D721Med (cell line): ENCODE measurements at regions not wholly inside any gene's neighbourhood (a gene's known extent, or its start where the extent isn't known, plus 50 kb on each side); places are given as distances from the start of the nearest gene placed in this dataset.

Source experiments
- DNase-seq: peaks from one replicate; pipeline ENCODE4 v3.0.0; 2011; ENCODE audit warnings: low spot score; ENCODE audit not compliant: insufficient read length
- FAIRE-seq: peaks from 2 replicates; lab custom pipeline; 2011; peaks lifted over from hg19 to GRCh38; lab: Jason Lieb, UNC
- TF ChIP-seq, protein P1 (sequence below): IDR thresholded peaks from 2 replicates; pipeline ENCODE4 v1.5.1; 2012; ENCODE audit warnings: mild to moderate bottlenecking, control low read depth; ENCODE audit not compliant: insufficient read depth; ENCODE audit errors: missing control alignments

DNA sequence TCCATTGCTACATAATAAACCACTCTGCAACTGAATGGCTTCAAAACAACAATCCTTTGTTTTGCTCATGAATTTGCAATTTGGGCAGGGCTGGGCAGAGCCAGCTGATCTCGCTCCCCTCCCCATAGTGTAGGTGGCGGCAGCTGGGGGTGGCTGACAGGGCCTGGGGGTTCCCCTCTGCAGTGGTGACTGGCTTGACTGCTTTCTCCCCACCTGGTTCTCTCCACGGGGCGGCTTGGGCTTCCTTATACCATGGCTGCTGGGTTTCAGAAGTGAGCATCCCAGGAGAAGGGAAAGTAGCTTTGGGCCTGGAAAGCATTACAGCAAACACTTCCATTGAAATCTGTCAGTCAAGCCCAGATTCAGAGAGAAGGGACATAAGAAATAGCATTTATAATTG lies 129.7 kb upstream of the ZBTB40 start:
- no peak for DNase-seq
- FAIRE-seq: no peak

DNA sequence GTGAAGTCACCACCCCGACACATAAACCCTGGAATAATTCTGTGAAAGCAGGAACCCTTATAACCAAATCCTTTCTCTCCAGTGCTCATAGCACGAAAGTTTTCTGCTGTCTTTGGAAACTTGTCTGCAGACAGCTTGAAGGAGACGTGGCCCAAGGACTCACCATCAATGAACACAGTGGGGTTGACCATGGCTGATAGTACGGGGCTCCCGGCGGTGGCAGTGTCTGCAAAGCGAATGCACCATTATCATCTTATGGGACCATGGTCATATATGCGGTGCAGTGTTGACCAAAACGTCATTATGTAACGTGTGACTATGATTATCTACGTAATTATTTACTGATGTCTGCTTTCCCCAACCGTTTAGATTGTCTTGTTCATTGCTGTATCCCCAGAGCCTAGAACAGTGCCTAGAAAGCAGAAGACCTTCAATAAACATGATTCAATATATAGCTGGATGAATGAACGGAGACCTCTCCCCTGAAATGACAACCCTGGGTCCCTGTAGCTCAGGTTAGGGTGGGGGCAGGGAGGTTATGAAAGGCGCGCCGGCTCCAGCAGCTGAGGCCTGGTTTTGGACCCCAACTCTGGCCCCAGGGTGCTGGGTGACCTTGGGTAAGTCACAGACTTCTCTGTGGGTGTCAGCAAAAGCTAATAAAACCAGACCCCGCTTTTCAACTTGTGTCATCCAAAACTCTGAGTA lies 128.4 kb upstream of the ZBTB40 start:
- FAIRE-seq: no peak

More for the DNA sequence above, 129.7 kb upstream of the ZBTB40 start:
- TF ChIP-seq, protein P1, sequence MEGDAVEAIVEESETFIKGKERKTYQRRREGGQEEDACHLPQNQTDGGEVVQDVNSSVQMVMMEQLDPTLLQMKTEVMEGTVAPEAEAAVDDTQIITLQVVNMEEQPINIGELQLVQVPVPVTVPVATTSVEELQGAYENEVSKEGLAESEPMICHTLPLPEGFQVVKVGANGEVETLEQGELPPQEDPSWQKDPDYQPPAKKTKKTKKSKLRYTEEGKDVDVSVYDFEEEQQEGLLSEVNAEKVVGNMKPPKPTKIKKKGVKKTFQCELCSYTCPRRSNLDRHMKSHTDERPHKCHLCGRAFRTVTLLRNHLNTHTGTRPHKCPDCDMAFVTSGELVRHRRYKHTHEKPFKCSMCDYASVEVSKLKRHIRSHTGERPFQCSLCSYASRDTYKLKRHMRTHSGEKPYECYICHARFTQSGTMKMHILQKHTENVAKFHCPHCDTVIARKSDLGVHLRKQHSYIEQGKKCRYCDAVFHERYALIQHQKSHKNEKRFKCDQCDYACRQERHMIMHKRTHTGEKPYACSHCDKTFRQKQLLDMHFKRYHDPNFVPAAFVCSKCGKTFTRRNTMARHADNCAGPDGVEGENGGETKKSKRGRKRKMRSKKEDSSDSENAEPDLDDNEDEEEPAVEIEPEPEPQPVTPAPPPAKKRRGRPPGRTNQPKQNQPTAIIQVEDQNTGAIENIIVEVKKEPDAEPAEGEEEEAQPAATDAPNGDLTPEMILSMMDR: no peak

DNA sequence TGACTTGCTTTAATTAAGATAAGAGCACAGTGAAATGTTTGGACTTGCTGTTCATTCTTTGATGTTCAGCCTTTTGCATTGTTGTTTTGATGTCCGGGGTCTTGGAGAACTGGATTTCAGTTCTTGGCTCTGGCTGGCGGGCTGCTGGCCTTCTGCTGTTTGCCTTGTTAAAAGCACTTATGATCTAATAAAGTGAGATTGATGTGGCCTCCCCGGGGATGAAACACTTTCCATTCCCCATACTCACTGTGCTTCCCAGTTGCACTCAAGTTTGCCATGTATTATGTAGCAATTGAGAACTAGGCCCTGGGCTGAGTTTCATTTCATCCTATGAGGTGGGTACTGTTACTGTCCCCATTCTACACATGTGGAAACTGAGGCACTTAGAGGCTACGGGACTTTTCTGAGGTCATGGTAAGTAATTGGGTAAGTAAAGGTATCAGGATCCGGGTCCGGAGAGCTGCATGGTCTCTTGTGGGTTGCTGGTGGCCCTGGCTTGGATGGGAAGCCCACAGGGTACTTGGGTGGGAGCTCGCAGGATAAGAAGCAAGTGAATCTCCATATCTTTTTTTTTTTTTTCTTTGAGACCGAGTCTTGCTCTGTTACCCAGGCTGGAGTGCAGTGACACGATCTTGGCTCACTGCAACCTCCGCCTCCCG lies 127.7 kb upstream of the ZBTB40 start:
- TF ChIP-seq, protein P1: no peak
- DNase-seq (no peak), FAIRE-seq (no peak)

More for the DNA sequence above, 128.4 kb upstream of the ZBTB40 start:
- DNase-seq: no peak
- TF ChIP-seq, protein P1: no peak

DNA sequence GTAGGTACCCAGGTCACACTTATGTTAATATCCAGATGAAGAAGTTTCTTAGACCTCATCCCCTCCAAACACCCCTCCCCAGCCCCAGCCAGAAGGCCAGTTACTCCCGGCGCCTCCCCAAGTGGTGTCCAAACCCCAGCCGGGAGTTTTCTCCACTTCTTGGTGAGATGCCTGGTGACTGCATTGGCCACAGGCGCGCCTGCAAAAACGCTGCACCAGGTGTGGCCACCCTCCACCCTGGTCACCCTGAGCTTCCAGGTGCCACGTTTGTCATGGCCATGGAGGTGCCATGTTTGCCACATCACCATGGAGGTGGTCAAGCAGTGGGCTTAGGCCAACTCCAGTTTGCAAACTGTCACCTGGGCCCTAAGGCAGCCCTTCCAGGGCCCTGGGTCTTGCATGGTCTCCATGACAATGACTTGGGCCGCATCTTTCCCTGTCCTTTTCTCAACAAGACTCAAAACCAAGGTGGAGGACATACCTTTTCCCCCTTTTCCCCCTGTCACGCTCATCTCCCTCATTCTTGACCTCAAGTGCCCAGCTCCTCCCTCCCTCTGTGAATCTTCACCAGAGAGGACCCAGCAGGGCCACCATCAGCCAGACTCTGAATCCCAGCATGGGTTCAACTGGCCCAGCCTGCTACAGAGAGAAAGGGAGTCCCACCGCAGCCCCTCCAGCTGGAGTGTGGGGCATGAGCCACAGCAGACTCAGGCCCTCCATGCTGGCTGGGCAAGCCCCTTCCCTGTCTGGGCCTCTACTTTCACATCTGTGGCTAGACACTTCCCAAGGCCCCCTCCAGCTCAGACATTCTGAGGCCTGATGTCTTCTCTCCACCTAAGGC lies 125.9 kb upstream of the ZBTB40 start:
- no peak for DNase-seq

DNA sequence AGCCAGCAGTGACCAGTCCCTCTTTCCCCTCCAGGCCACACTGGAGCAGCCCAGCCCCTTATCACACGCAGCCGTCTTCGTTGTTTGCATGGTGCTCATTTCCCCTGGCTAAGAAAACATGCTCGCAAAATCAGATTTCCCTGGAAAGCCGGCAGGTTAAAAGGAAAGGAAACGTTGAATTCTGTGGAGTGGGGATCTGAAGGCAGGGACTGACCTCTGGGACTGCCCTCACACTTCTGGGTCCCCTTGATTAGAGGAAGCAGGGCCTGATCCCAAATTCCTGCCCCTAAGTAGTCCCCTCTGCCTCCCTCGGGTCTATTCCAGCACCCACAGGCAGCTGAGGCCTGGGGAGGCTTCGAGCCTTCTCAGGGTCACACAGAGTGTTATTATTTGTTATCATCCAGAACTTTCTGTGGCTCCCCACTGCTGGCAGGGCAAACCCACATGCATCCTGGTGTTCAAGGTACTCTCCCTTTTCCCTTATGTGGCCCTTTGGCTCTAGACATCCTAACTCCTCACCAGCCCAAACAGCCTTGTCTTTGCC lies 125.2 kb upstream of the ZBTB40 start:
- no peak for DNase-seq
- FAIRE-seq: no peak
- TF ChIP-seq, protein P1: no peak

More for the DNA sequence above, 125.9 kb upstream of the ZBTB40 start:
- TF ChIP-seq, protein P1: no peak
- no peak for FAIRE-seq

DNA sequence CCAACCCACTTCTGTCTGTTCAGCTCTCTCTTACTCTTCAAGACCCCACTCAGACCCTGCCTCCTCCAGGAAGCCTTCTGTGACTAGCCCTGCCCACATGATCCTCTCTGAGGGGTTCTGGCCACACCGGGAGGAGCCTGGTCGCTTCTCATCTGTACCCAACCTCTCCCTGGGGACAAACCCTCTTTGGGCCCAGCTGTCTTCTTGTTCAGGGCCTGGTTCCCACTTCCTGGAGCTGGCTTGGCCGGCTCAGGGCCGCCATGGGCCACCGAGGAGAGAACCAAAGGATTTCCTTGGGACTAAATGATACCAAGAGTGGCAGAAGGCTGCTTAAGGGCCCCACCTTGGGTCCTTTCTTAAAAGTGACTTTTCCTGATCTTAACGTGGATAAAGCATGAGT lies 124.7 kb upstream of the ZBTB40 start:
- TF ChIP-seq, protein P1: no peak
- FAIRE-seq (no peak), DNase-seq (no peak)
